Caco-2 (cell line): ENCODE measurements at regions not wholly inside any gene's neighbourhood (a gene's known extent, or its start where the extent isn't known, plus 50 kb on each side); places are given as distances from the start of the nearest gene placed in this dataset.

Experiments used
- BruUV-seq: library from RNA; stranded (reverse); fragments of 400-500 nt; replicated peaks from 2 replicates; lab custom pipeline; 2021; lab: Mats Ljungman, UMichigan
- CTCF ChIA-PET: fragments of 300-600 bp; sonication (Branson Sonifier 250); formaldehyde crosslinking; loops from one replicate; lab custom pipeline; 2022; ENCODE audit warnings: antibody characterized with exemption; lab: Charles Lee
- POLR2A ChIA-PET: fragments of 300-600 bp; sonication (Branson Sonifier 250); formaldehyde crosslinking; loops from one replicate; lab custom pipeline; 2022; ENCODE audit warnings: antibody characterized with exemption; lab: Charles Lee
- DNase-seq, 2 experiments: peaks; one replicate each; pipeline versions ENCODE4 v3.0.0 to v3.0.0-alpha.2; 2020 to 2022
- H3K27me3 ChIP-seq: replicated peaks from 2 replicates; pipeline ENCODE4 v1.6.0; 2011; ENCODE audit warnings: low read length; ENCODE audit not compliant: control insufficient read depth, insufficient read depth
- H3K36me3 ChIP-seq: 2 replicates; pipeline ENCODE4 v1.5.1; 2011; ENCODE audit warnings: low read length; ENCODE audit not compliant: control insufficient read depth, insufficient read depth
- H3K4me1 ChIP-seq: fragments of 250-450 bp; sonication (Bioruptor Pico); 2 replicates; pipeline ENCODE4 v1.5.1; 2020; ENCODE audit warnings: mild to moderate bottlenecking
- H3K4me3 ChIP-seq: 2 replicates; pipeline ENCODE4 v1.5.1; 2011; ENCODE audit warnings: low read depth, mild to moderate bottlenecking, control low read depth, low read length
- H3K9me3 ChIP-seq: fragments of 250-450 bp; sonication (Bioruptor Pico); 2 replicates; pipeline ENCODE4 v1.5.1; 2020; ENCODE audit warnings: mild to moderate bottlenecking, moderate library complexity
- H3K27ac Mint-ChIP-seq: one replicate; pipeline ENCODE4 v1.8.0; 2022; ENCODE audit warnings: mixed read lengths; ENCODE audit not compliant: unreplicated experiment
- H3K27me3 Mint-ChIP-seq: one replicate; pipeline ENCODE4 v1.8.0; 2022; ENCODE audit warnings: mixed read lengths; ENCODE audit not compliant: insufficient read depth, unreplicated experiment
- H3K36me3 Mint-ChIP-seq: one replicate; pipeline ENCODE4 v1.8.0; 2022; ENCODE audit warnings: mild to moderate bottlenecking, mixed read lengths; ENCODE audit not compliant: insufficient read depth, unreplicated experiment
- H3K4me1 Mint-ChIP-seq: one replicate; pipeline ENCODE4 v1.8.0; 2022; ENCODE audit warnings: low read depth, mixed read lengths; ENCODE audit not compliant: unreplicated experiment
- H3K4me3 Mint-ChIP-seq: one replicate; pipeline ENCODE4 v1.8.0; 2022; ENCODE audit warnings: mild to moderate bottlenecking, moderate library complexity, mixed read lengths; ENCODE audit not compliant: unreplicated experiment
- H3K9me3 Mint-ChIP-seq: one replicate; pipeline ENCODE4 v1.8.0; 2022; ENCODE audit warnings: mixed read lengths; ENCODE audit not compliant: unreplicated experiment
- intact Hi-C: fragments of 100-400 bp; cut with micrococcal nuclease; formaldehyde crosslinking; loops from one replicate; pipeline ENCODE4 v1.10.0; 2022; ENCODE audit not compliant: unreplicated experiment
- TF ChIP-seq, protein P1 (sequence below), 2 experiments: fragments of 200-600 bp in 1 of 2; IDR thresholded peaks; 1 replicate in 1 of 2; 2 replicates in 1 of 2; pipeline versions ENCODE4 v1.5.1 to v1.8.0; 2011 to 2022; ENCODE audit warnings: antibody characterized with exemption in 1 of 2, control low read depth in 1 of 2, inconsistent platforms in 1 of 2, low read depth in 1 of 2, low read length in 1 of 2, mild to moderate bottlenecking in 1 of 2, moderate library complexity in 1 of 2; ENCODE audit not compliant: insufficient read depth in 1 of 2, severe bottlenecking in 1 of 2, unreplicated experiment in 1 of 2

DNA sequence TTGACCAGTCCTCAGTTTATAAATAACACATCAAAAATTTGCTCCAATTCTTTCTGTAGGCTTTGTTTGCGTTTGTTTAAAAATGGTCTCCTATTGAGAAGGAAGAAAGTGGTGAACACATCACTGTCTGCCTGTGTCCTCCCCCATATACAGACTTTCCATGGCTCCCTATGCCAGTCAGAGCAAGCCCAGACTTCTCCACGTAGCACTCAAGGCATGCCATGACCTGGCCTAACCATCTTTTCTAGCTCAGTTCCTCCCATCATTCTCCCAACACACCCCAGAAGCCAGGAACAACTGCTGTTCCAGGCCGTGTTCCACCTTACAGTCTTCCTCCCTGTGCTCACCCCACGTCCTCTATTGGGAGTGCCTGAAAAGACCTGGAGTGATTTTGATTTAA lies 129.6 kb upstream of the ZNF618 start:
- TF ChIP-seq, protein P1, sequence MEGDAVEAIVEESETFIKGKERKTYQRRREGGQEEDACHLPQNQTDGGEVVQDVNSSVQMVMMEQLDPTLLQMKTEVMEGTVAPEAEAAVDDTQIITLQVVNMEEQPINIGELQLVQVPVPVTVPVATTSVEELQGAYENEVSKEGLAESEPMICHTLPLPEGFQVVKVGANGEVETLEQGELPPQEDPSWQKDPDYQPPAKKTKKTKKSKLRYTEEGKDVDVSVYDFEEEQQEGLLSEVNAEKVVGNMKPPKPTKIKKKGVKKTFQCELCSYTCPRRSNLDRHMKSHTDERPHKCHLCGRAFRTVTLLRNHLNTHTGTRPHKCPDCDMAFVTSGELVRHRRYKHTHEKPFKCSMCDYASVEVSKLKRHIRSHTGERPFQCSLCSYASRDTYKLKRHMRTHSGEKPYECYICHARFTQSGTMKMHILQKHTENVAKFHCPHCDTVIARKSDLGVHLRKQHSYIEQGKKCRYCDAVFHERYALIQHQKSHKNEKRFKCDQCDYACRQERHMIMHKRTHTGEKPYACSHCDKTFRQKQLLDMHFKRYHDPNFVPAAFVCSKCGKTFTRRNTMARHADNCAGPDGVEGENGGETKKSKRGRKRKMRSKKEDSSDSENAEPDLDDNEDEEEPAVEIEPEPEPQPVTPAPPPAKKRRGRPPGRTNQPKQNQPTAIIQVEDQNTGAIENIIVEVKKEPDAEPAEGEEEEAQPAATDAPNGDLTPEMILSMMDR (IDR thresholded peaks at IDR 0.05; ENCODE audit: insufficient read depth in 1 of 2, low read depth in 1 of 2, low read length in 1 of 2, severe bottlenecking in 1 of 2, unreplicated experiment in 1 of 2) = no peak
- no peak for DNase-seq
- Histone ChIP-seq H3K4me3 (no peak overlapping the region), H3K36me3 (no peaks in the 10 kb centered on the region), H3K4me1 (no peaks in the 10 kb centered on the region), H3K9me3 (peaks cover 10% of the 10 kb centered on the region; the same call in 1 of the 2 replicates), H3K27me3 (no peaks in the 10 kb centered on the region)
- no peak overlapping the region for H3K27ac Mint-ChIP-seq
- POLR2A ChIA-PET = no interaction called here
- H3K4me3 Mint-ChIP-seq = no peak overlapping the region
- H3K27me3 Mint-ChIP-seq = peaks cover 21% of the 10 kb centered on the region
- peaks cover 31% of the 10 kb centered on the region for H3K9me3 Mint-ChIP-seq
- BruUV-seq = no TSS peak
- intact Hi-C loops = loop anchor here (10.0 kb wide), 1 partner anchor 288 kb away; no protein-coding TSS in a partner anchor
- CTCF ChIA-PET = no interaction called here
- no peaks in the 10 kb centered on the region for H3K4me1 Mint-ChIP-seq
- H3K36me3 Mint-ChIP-seq = no peaks in the 10 kb centered on the region

DNA sequence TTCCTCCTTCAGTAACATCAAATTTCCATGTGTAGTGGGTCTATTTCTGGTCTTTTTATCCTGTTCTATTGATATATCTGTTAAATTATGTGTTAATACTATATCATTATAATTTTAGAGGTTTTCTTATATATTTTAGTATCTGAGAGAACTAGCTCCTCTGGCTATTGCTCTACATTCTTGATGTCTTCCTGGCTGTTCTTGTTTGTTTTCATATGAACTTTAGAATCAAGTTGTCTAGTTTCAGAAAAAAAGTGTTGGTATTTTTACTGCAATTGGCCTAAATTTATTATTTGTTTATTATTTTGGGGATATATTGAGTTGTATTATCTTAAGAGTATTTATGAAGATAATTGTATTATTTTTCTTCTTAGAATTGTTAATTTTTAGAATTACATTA lies 128.0 kb upstream of the ZNF618 start:
- Mint-ChIP-seq H3K4me1 (no peaks in the 10 kb centered on the region), H3K27me3 (peaks cover 25% of the 10 kb centered on the region), H3K4me3 (no peak overlapping the region), H3K36me3 (no peaks in the 10 kb centered on the region), H3K9me3 (peaks cover 31% of the 10 kb centered on the region), H3K27ac (no peak overlapping the region)
- POLR2A ChIA-PET = no interaction called here
- H3K27me3 ChIP-seq = no peaks in the 10 kb centered on the region; the same call in 1 of the 2 replicates
- CTCF ChIA-PET = no interaction called here
- H3K9me3 ChIP-seq = peaks cover 10% of the 10 kb centered on the region; the same call in 1 of the 2 replicates
- TF ChIP-seq, protein P1 (IDR thresholded peaks at IDR 0.05; ENCODE audit: insufficient read depth in 1 of 2, low read depth in 1 of 2, low read length in 1 of 2, severe bottlenecking in 1 of 2, unreplicated experiment in 1 of 2) = no peak
- no peaks in the 10 kb centered on the region for H3K4me1 ChIP-seq
- H3K4me3 ChIP-seq = no peak overlapping the region
- intact Hi-C loops = loop anchor here (10.0 kb wide), 1 partner anchor 287 kb away; no protein-coding TSS in a partner anchor
- DNase-seq = no peak
- no peaks in the 10 kb centered on the region for H3K36me3 ChIP-seq
- BruUV-seq = no TSS peak

DNA sequence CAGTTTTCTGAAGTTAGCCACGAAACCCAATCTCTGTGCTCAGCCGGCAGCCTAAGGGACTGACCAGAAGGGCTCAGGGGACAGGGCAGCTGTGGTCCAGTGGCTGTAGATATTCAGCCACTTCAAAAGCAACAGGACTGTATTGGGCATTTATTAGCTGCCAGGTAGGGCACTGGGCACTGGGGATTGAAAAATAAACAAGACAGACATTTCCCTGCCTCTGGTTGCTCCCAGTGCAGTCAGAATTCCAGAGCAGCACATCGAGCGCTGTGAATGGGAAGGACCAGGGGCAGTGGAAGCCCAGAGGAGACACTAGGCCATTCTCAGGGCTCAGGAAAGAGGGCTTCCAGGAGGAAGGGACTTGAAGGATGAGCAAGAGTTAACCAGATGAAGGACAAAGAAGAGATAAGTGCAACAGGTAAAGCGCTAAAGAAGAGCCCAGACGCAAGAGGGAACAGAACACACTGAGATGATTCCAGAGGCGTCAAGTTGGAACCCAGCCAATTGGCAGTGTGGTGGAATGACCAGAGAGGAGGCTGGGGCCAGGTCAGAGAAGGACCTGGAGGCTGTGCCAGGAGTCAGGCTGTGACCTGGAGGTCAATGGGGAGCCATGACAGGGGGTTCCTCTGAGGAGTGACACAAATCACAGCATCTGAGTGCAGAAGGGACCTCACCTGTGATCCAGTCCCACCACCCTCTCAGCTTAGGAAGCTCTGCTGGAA lies 122.5 kb upstream of the ZNF618 start:
- H3K9me3 Mint-ChIP-seq = peaks cover 8% of the 10 kb centered on the region
- H3K36me3 ChIP-seq = no peaks in the 10 kb centered on the region
- intact Hi-C loops = no loop called here
- peaks cover 21% of the 10 kb centered on the region for H3K27me3 Mint-ChIP-seq
- no TSS peak for BruUV-seq
- TF ChIP-seq, protein P1 (IDR thresholded peaks at IDR 0.05; ENCODE audit: insufficient read depth in 1 of 2, low read depth in 1 of 2, low read length in 1 of 2, severe bottlenecking in 1 of 2, unreplicated experiment in 1 of 2) = no peak
- no peak overlapping the region for H3K27ac Mint-ChIP-seq
- no peaks in the 10 kb centered on the region for H3K36me3 Mint-ChIP-seq
- DNase-seq = no peak
- no peak overlapping the region for H3K4me3 ChIP-seq
- no peak overlapping the region for H3K4me3 Mint-ChIP-seq
- ChIA-PET POLR2A (no interaction called here), CTCF (no interaction called here)
- no peaks in the 10 kb centered on the region for H3K4me1 ChIP-seq
- H3K9me3 ChIP-seq = peaks cover 4% of the 10 kb centered on the region; the same call in 1 of the 2 replicates
- no peaks in the 10 kb centered on the region; the same call in none of the 2 replicates for H3K27me3 ChIP-seq
- H3K4me1 Mint-ChIP-seq = no peaks in the 10 kb centered on the region
